B cell (primary cell): ENCODE measurements at regions not wholly inside any gene's neighbourhood (a gene's known extent, or its start where the extent isn't known, plus 50 kb on each side); places are given as distances from the start of the nearest gene placed in this dataset.

ENCODE experiments used
- CTCF ChIP-seq: fragments of 200-600 bp; IDR thresholded peaks from one replicate; pipeline ENCODE4 v1.8.0; 2022; ENCODE audit warnings: antibody characterized with exemption, mild to moderate bottlenecking
- EZH2 ChIP-seq: IDR thresholded peaks from 2 replicates; pipeline ENCODE4 v1.6.1; 2012; ENCODE audit warnings: borderline replicate concordance, low read depth, mild to moderate bottlenecking, moderate library complexity, low read length; ENCODE audit not compliant: insufficient read depth, poor library complexity, severe bottlenecking

GRCh38 chr2:67790622-67791021 is 272.2 kb downstream of the C1D start:
- no peak for TF ChIP-seq EZH2
- TF ChIP-seq CTCF = no peak
